Keratinocyte (primary cell): ENCODE measurements at regions not wholly inside any gene's neighbourhood (a gene's known extent, or its start where the extent isn't known, plus 50 kb on each side); places are given as distances from the start of the nearest gene placed in this dataset.

Experiments
- EZH2 ChIP-seq: IDR thresholded peaks from one replicate; pipeline ENCODE4 v1.6.1; 2012; ENCODE audit warnings: inconsistent platforms, mild to moderate bottlenecking, low read length, moderate library complexity
- TF ChIP-seq, protein P1 (sequence below), 3 experiments: IDR thresholded peaks in 1 of 3; conservative IDR thresholded peaks in 1 of 3; optimal IDR thresholded peaks in 1 of 3; 2 replicates in 2 of 3; 3 replicates in 1 of 3; pipeline versions ENCODE3 to v1.5.1; 2011; ENCODE audit warnings: low read length in 3 of 3, mild to moderate bottlenecking in 3 of 3, moderate library complexity in 2 of 3, control low read depth in 1 of 3, inconsistent platforms in 1 of 3; ENCODE audit not compliant: insufficient read depth in 2 of 3; ENCODE audit errors: extremely low read depth in 1 of 3

DNA sequence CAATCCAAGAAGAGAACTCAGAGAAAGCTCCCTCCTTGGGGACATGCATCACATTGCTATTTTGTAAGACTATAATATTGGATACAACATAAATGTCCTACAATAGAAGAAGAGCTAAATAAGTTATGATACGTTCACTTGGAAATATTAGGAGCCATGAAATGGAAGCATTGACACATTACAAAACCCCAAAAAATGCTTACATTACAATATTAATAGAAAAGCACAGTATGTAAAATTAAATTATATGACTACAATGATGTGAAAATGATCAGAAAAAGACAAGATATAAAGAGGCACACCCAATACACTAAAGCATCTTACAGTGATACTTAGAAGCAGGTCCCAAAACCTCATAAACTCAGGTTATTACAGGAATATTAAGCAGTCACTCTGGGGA is 694.1 kb downstream of the TOX3 start:
- TF ChIP-seq, protein P1, sequence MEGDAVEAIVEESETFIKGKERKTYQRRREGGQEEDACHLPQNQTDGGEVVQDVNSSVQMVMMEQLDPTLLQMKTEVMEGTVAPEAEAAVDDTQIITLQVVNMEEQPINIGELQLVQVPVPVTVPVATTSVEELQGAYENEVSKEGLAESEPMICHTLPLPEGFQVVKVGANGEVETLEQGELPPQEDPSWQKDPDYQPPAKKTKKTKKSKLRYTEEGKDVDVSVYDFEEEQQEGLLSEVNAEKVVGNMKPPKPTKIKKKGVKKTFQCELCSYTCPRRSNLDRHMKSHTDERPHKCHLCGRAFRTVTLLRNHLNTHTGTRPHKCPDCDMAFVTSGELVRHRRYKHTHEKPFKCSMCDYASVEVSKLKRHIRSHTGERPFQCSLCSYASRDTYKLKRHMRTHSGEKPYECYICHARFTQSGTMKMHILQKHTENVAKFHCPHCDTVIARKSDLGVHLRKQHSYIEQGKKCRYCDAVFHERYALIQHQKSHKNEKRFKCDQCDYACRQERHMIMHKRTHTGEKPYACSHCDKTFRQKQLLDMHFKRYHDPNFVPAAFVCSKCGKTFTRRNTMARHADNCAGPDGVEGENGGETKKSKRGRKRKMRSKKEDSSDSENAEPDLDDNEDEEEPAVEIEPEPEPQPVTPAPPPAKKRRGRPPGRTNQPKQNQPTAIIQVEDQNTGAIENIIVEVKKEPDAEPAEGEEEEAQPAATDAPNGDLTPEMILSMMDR (optimal IDR thresholded peaks at IDR 0.05 in 1 of 3, IDR thresholded peaks at IDR 0.05 in 1 of 3, conservative IDR thresholded peaks at IDR 0.05 in 1 of 3; ENCODE audit: extremely low read depth in 1 of 3, insufficient read depth in 2 of 3, low read length in 3 of 3): no peak
- no peak for TF ChIP-seq EZH2
